ENCODE measurements at regions not wholly inside any gene's neighbourhood (a gene's known extent, or its start where the extent isn't known, plus 50 kb on each side); places are given as distances from the start of the nearest gene placed in this dataset.
"Not testable (repeated sequence)": the region's sequence is repeated elsewhere in the genome, so short reads cannot be mapped to it uniquely, and the experiment has no call there.

DNA sequence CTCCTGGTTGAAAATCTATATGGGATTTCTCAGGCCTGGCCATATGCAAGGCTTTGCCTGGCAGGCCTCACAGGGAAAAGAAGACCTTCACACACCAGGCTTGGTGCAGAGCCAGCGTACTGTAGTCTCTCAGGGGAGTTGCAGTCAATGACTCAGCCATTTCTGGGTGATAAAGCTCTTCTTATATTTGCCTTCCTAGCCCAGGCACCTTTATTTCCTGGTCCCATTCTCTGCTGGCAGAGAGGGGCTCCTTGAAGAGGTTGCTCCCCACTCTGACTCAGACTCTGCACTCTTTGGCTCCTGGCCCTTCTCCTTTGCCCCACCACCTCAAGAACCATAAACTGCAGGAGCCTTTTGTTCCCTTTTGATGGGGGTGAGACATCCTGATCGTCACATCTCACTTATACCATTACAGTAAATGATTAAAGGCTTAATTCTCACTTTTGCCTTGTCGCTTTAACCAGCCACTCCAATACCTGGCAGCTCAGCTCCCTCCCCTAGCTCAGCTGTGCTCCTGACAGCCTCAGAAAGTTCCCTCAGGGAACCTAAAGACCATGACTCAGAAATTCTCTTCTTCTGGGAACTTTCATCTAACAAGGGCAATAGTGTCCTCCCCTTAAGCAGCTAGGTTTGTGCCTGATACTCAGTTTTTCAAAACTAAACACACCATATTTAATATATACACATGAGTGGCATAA lies 174.0 kb downstream of the AVL9 start:
- peak overlapping the region; percentile 97 for H3K27ac ChIP-seq (ENCODE audit: low read length)
- TSS peak; percentile 35 for BruUV-seq (replicated peaks)
- H3K9me3 ChIP-seq (ENCODE audit: control insufficient read depth, insufficient read depth, low read depth, low read length), result peaks cover 19% of the 10 kb centered on the region; the same call in 1 of the 2 replicates
- CTCF ChIA-PET; H3K27me3 ChIP-seq (ENCODE audit: control insufficient read depth, insufficient read depth, low read length); POLR2A ChIA-PET; in situ Hi-C loops (cut with HindIII; ENCODE audit: low pct_unique_long_range_greater_than_20kb, low sequenced_read_pairs); H3K36me3 ChIP-seq (ENCODE audit: control insufficient read depth, insufficient read depth, low read length): not testable (repeated sequence)
- H3K4me3 ChIP-seq (ENCODE audit: low read depth in 2 of 2, low read length in 2 of 2), result peak overlapping the region in 1 of 2 experiments; percentile 33; a peak in 2 of 4 replicates
- intact Hi-C loops (cut with micrococcal nuclease; ENCODE audit: unreplicated experiment), result loop anchor here (10.0 kb wide), 1 partner anchor 175 kb away; the partner anchor contains the start of genes AVL9 and LSM5
- peaks cover 28% of the 10 kb centered on the region for H3K4me1 ChIP-seq (ENCODE audit: control insufficient read depth, insufficient read depth, low read length)
- peak; percentile 68 for DNase-seq (ENCODE audit: low read depth, low spot score)
- TF ChIP-seq POLR2AphosphoS5 (IDR thresholded peaks at IDR 0.05; ENCODE audit: low read depth, low read length), result 0 out of 2 replicates have a peak, but pooled peaks have one; percentile 41
- peak; percentile 66 for TF ChIP-seq TCF7L2 (IDR thresholded peaks at IDR 0.05; ENCODE audit: low read depth, low read length)
- ATAC-seq, result peak; percentile 90

DNA sequence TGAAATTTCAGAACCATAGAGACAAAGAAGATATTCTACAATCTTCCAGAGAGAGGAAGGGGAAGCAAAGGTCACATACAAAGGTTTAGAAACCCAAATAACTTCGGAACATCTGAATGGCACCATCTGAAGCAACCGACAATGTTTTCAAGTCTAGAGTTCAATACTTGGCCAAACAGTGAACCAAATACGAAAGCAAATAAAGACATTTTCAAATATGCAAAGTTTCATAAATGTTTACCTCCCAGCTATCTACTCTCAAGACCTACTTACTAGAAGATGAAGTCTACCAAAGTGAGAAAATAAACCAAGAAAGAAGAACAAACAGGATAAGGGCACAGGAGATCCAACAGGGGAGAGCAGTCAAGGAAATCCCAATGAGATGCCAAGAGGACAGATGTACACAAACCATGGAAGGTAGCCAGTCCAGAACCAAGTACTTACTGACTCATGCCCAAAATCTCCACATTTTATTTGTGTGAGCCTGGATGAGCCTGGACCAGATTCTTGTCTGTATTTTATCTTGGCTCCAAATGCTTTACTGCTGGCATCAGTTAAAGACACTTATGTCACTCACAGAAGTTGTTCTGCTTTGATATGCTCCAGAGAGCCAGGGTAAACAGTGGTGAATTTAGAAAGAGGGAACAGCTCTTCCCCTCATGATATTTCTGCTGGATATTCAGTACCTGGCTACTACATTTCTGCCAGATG lies 173.3 kb downstream of the AVL9 start:
- H3K36me3 ChIP-seq (ENCODE audit: control insufficient read depth, insufficient read depth, low read length); in situ Hi-C loops (cut with HindIII; ENCODE audit: low pct_unique_long_range_greater_than_20kb, low sequenced_read_pairs); H3K27me3 ChIP-seq (ENCODE audit: control insufficient read depth, insufficient read depth, low read length); BruUV-seq (replicated peaks); POLR2A ChIA-PET; CTCF ChIA-PET; H3K4me3 ChIP-seq (ENCODE audit: low read depth in 2 of 2, low read length in 2 of 2): not testable (repeated sequence)
- Histone ChIP-seq H3K4me1 (ENCODE audit: control insufficient read depth, insufficient read depth, low read length) (peaks cover 28% of the 10 kb centered on the region), H3K9me3 (ENCODE audit: control insufficient read depth, insufficient read depth, low read depth, low read length) (peaks cover 19% of the 10 kb centered on the region; the same call in 1 of the 2 replicates), H3K27ac (ENCODE audit: low read length) (peak overlapping the region; percentile 97)
- peak; percentile 42 for DNase-seq (ENCODE audit: low read depth, low spot score)
- ATAC-seq, result peak; percentile 64
- intact Hi-C loops (cut with micrococcal nuclease; ENCODE audit: unreplicated experiment), result loop anchor here (10.0 kb wide), 1 partner anchor 174 kb away; the partner anchor contains the start of genes AVL9 and LSM5

DNA sequence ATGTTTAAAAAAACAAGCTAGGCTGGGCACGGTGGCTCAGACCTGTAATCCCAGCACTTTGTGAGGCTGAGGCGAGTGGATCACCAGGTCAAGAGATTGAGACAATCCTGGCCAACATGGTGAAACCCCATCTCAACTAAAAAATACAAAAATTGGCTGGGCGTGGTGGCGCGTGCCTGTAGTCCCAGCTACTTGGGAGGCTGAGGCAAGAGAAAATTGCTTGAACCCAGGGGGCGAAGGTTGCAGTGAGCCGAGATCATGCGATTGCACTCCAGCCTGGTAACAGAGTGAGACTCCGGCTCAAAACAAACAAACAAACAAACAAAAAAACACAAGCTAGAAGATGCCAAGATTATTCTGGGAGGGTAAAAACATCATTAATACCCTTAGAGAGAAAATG lies 172.3 kb downstream of the AVL9 start:
- peak overlapping the region; percentile 97 for H3K27ac ChIP-seq (ENCODE audit: low read length)
- H3K27me3 ChIP-seq (ENCODE audit: control insufficient read depth, insufficient read depth, low read length); POLR2A ChIA-PET; DNase-seq (ENCODE audit: low read depth, low spot score); BruUV-seq (replicated peaks); in situ Hi-C loops (cut with HindIII; ENCODE audit: low pct_unique_long_range_greater_than_20kb, low sequenced_read_pairs); H3K4me3 ChIP-seq (ENCODE audit: low read depth in 2 of 2, low read length in 2 of 2); ATAC-seq; H3K36me3 ChIP-seq (ENCODE audit: control insufficient read depth, insufficient read depth, low read length); CTCF ChIA-PET: not testable (repeated sequence)
- intact Hi-C loops (cut with micrococcal nuclease; ENCODE audit: unreplicated experiment), result loop anchor here (10.0 kb wide), 1 partner anchor 173 kb away; the partner anchor contains the start of genes AVL9 and LSM5
- H3K9me3 ChIP-seq (ENCODE audit: control insufficient read depth, insufficient read depth, low read depth, low read length), result peaks cover 19% of the 10 kb centered on the region; the same call in 1 of the 2 replicates
- H3K4me1 ChIP-seq (ENCODE audit: control insufficient read depth, insufficient read depth, low read length), result peaks cover 28% of the 10 kb centered on the region

DNA sequence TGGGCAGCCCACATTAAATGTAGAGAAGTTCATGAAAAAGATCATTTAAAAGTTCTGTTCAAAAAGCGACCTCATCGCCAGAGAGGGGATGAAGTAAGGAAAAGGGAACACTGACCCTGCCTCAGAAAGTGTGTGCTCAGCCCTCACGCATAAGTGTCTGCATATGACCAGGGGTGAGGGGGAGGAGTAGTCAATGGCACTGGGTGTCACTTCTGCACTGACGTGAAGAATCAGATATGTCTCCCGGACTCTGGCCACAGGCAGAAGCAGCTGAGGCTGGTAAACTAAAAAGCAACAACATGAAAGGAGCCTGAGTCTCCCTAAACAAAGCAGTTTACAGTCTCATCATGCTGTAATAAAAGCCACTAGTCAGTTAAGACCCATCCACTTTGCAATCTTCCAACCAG lies 168.5 kb downstream of the AVL9 start:
- in situ Hi-C loops (cut with HindIII; ENCODE audit: low pct_unique_long_range_greater_than_20kb, low sequenced_read_pairs); ATAC-seq; H3K4me3 ChIP-seq (ENCODE audit: low read depth in 2 of 2, low read length in 2 of 2); POLR2A ChIA-PET; H3K27me3 ChIP-seq (ENCODE audit: control insufficient read depth, insufficient read depth, low read length); CTCF ChIA-PET; H3K36me3 ChIP-seq (ENCODE audit: control insufficient read depth, insufficient read depth, low read length); DNase-seq (ENCODE audit: low read depth, low spot score); H3K4me1 ChIP-seq (ENCODE audit: control insufficient read depth, insufficient read depth, low read length); BruUV-seq (replicated peaks): not testable (repeated sequence)
- intact Hi-C loops (cut with micrococcal nuclease; ENCODE audit: unreplicated experiment), result loop anchor here (10.0 kb wide), 1 partner anchor 169 kb away; the partner anchor contains the start of genes AVL9 and LSM5
- Histone ChIP-seq H3K9me3 (ENCODE audit: control insufficient read depth, insufficient read depth, low read depth, low read length) (peaks cover 19% of the 10 kb centered on the region; the same call in 1 of the 2 replicates), H3K27ac (ENCODE audit: low read length) (peak overlapping the region; percentile 42; the same call in 1 of the 2 replicates)

DNA sequence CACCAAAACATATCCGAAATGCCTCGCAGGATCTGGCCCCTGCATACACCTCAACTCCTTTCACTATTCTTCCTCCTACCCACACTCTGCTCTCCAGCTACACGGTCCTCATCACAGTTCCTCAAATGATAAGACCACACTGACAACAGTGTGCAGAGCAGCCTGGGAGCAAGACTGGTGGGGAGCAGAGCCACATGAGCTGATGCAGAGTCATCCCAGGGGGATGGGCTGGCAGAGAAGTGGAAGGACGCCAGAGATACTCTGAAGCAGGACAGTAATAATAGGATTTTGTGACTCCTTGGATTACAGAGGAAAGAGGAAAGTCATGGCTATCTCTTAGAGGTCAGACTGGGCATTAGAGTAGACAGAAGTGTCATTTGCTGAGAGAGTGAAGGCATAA lies 167.2 kb downstream of the AVL9 start:
- intact Hi-C loops (cut with micrococcal nuclease; ENCODE audit: unreplicated experiment), result loop anchor here (10.0 kb wide), 1 partner anchor 168 kb away; the partner anchor contains the start of genes AVL9 and LSM5
- in situ Hi-C loops (cut with HindIII; ENCODE audit: low pct_unique_long_range_greater_than_20kb, low sequenced_read_pairs); H3K4me3 ChIP-seq (ENCODE audit: low read depth in 2 of 2, low read length in 2 of 2); BruUV-seq (replicated peaks); H3K36me3 ChIP-seq (ENCODE audit: control insufficient read depth, insufficient read depth, low read length); H3K27me3 ChIP-seq (ENCODE audit: control insufficient read depth, insufficient read depth, low read length); H3K4me1 ChIP-seq (ENCODE audit: control insufficient read depth, insufficient read depth, low read length); DNase-seq (ENCODE audit: low read depth, low spot score); POLR2A ChIA-PET; CTCF ChIA-PET; H3K9me3 ChIP-seq (ENCODE audit: control insufficient read depth, insufficient read depth, low read depth, low read length); ATAC-seq; H3K27ac ChIP-seq (ENCODE audit: low read length): not testable (repeated sequence)

Measured in Panc1 (cell line).